Osteoblast (primary cell): ENCODE measurements at regions not wholly inside any gene's neighbourhood (a gene's known extent, or its start where the extent isn't known, plus 50 kb on each side); places are given as distances from the start of the nearest gene placed in this dataset.
"Not testable (repeated sequence)": the region's sequence is repeated elsewhere in the genome, so short reads cannot be mapped to it uniquely, and the experiment has no call there.

Source experiments
- DNase-seq: peaks from one replicate; pipeline ENCODE4 v3.0.0; 2011; ENCODE audit warnings: low spot score, mixed read lengths; ENCODE audit not compliant: insufficient read length; ENCODE audit errors: missing footprints
- H2AFZ ChIP-seq: 2 replicates; pipeline ENCODE4 v1.6.0; 2011; ENCODE audit warnings: mild to moderate bottlenecking, low read length
- H3K27ac ChIP-seq: 2 replicates; pipeline ENCODE4 v1.5.1; 2011; ENCODE audit warnings: mild to moderate bottlenecking, low read depth, low read length, moderate library complexity
- H3K27me3 ChIP-seq: 2 replicates; pipeline ENCODE4 v1.6.0; 2012; ENCODE audit warnings: mild to moderate bottlenecking, control low read depth, inconsistent platforms, low read length, moderate library complexity; ENCODE audit not compliant: insufficient read depth
- H3K36me3 ChIP-seq: 2 replicates; pipeline ENCODE4 v1.5.1; 2011; ENCODE audit warnings: mild to moderate bottlenecking, low read length, control low read depth, moderate library complexity; ENCODE audit not compliant: insufficient read depth
- H3K4me1 ChIP-seq: 2 replicates; pipeline ENCODE4 v1.5.1; 2011; ENCODE audit warnings: mild to moderate bottlenecking, low read length, control low read depth, moderate library complexity; ENCODE audit not compliant: insufficient read depth
- H3K4me2 ChIP-seq: 2 replicates; pipeline ENCODE4 v1.6.0; 2011; ENCODE audit warnings: mild to moderate bottlenecking, low read length; ENCODE audit not compliant: insufficient read depth
- H3K4me3 ChIP-seq: fragments of 200-600 bp; sonication (generic); 3 replicates; pipeline ENCODE4 v1.5.1; 2012; ENCODE audit warnings: mild to moderate bottlenecking, low read length, inconsistent platforms; ENCODE audit not compliant: insufficient read depth
- H3K79me2 ChIP-seq: 2 replicates; pipeline ENCODE4 v1.6.0; 2012; ENCODE audit warnings: mild to moderate bottlenecking, low read length, control low read depth, inconsistent platforms; ENCODE audit not compliant: insufficient read depth
- H3K9me3 ChIP-seq: 2 replicates; pipeline ENCODE4 v1.5.1; 2011; ENCODE audit warnings: low read depth, low read length, control low read depth
- H4K20me1 ChIP-seq: 2 replicates; pipeline ENCODE4 v1.6.0; 2012; ENCODE audit warnings: mild to moderate bottlenecking, low read length, control low read depth; ENCODE audit not compliant: insufficient read depth
- CTCF ChIP-seq: IDR thresholded peaks from 2 replicates; pipeline ENCODE4 v1.5.1; 2011; ENCODE audit warnings: mild to moderate bottlenecking, low read depth, low read length, moderate library complexity; ENCODE audit errors: extremely low read depth

- Histone ChIP-seq H2AFZ (no peak overlapping the region), H3K27ac (no peak overlapping the region), H3K4me1 (no peaks in the 10 kb centered on the region), H3K79me2 (no peaks in the 10 kb centered on the region), H4K20me1 (no peaks in the 10 kb centered on the region), H3K36me3 (no peaks in the 10 kb centered on the region), H3K27me3 (no peaks in the 10 kb centered on the region), H3K9me3 (no peaks in the 10 kb centered on the region), H3K4me2 (no peak overlapping the region), H3K4me3 (no peak overlapping the region)
- DNase-seq: no peak
- TF ChIP-seq CTCF: no peak
These were observed 147.6 kb upstream of the BARHL2 start for GRCh38 chr1:90864681-90865080.

GRCh38 chr1:90862782-90863181, 145.7 kb upstream of the BARHL2 start:
- H3K9me3 ChIP-seq: no peaks in the 10 kb centered on the region
- no peak for TF ChIP-seq CTCF
- no peak overlapping the region for H3K4me2 ChIP-seq
- H4K20me1 ChIP-seq: no peaks in the 10 kb centered on the region
- no peaks in the 10 kb centered on the region for H3K36me3 ChIP-seq
- H3K4me1 ChIP-seq: no peaks in the 10 kb centered on the region
- no peak overlapping the region for H3K27ac ChIP-seq
- H3K27me3 ChIP-seq: no peaks in the 10 kb centered on the region
- no peak overlapping the region for H2AFZ ChIP-seq
- H3K79me2 ChIP-seq: no peaks in the 10 kb centered on the region
- H3K4me3 ChIP-seq: no peak overlapping the region
- no peak for DNase-seq

- H2AFZ ChIP-seq, H3K27me3 ChIP-seq, H3K4me3 ChIP-seq, DNase-seq, H3K27ac ChIP-seq, H3K79me2 ChIP-seq, H3K9me3 ChIP-seq, H4K20me1 ChIP-seq, H3K4me2 ChIP-seq, H3K36me3 ChIP-seq, H3K4me1 ChIP-seq: not testable (repeated sequence)
These were observed 144.3 kb upstream of the BARHL2 start for GRCh38 chr1:90861421-90861820.

GRCh38 chr1:90856463-90857007, 139.4 kb upstream of the BARHL2 start:
- no peaks in the 10 kb centered on the region for H3K27me3 ChIP-seq
- H3K36me3 ChIP-seq: no peaks in the 10 kb centered on the region
- no peaks in the 10 kb centered on the region for H4K20me1 ChIP-seq
- TF ChIP-seq CTCF: no peak
- peaks cover 4% of the 10 kb centered on the region for H3K4me1 ChIP-seq
- no peak for DNase-seq
- no peak overlapping the region for H2AFZ ChIP-seq
- H3K79me2 ChIP-seq: no peaks in the 10 kb centered on the region
- H3K9me3 ChIP-seq: no peaks in the 10 kb centered on the region
- no peak overlapping the region for H3K4me3 ChIP-seq
- no peak overlapping the region for H3K4me2 ChIP-seq
- no peak overlapping the region for H3K27ac ChIP-seq
